PC-9 (cell line): ENCODE measurements at regions not wholly inside any gene's neighbourhood (a gene's known extent, or its start where the extent isn't known, plus 50 kb on each side); places are given as distances from the start of the nearest gene placed in this dataset.

Experiments
- BruUV-seq: library from RNA; stranded (reverse); fragments of 400-500 nt; replicated peaks from 2 replicates; lab custom pipeline; 2021; lab: Mats Ljungman, UMichigan
- CTCF ChIA-PET: fragments of 300-600 bp; sonication (Branson Sonifier 250); formaldehyde crosslinking; loops from one replicate; lab custom pipeline; 2022; ENCODE audit warnings: antibody characterized with exemption; lab: Charles Lee
- POLR2A ChIA-PET: fragments of 300-600 bp; sonication (Branson Sonifier 250); formaldehyde crosslinking; loops from one replicate; lab custom pipeline; 2022; ENCODE audit warnings: antibody characterized with exemption; ENCODE audit not compliant: unreplicated experiment; lab: Charles Lee
- DNase-seq, 2 experiments: peaks; one replicate each; pipeline versions ENCODE4 v3.0.0 to v3.0.0-alpha.2; 2015 to 2022; ENCODE audit warnings: mixed read lengths in 1 of 2
- H2AFZ ChIP-seq: fragments of 200-600 bp; sonication (generic); 2 replicates; pipeline ENCODE4 v1.8.1; 2017; ENCODE audit warnings: antibody characterized with exemption
- H3F3A ChIP-seq: fragments of 200-600 bp; sonication (generic); 2 replicates; pipeline ENCODE4 v1.8.1; 2017; ENCODE audit warnings: antibody characterized with exemption, mild to moderate bottlenecking, low read depth; ENCODE audit not compliant: insufficient read depth
- H3K27ac ChIP-seq: fragments of 200-600 bp; sonication (generic); 2 replicates; pipeline ENCODE4 v1.6.1; 2016; ENCODE audit warnings: mixed run types
- H3K27me3 ChIP-seq: fragments of 200-600 bp; sonication (generic); 2 replicates; pipeline ENCODE4 v1.6.1; 2016; ENCODE audit warnings: low read depth, mixed run types; ENCODE audit not compliant: insufficient read depth
- H3K36me3 ChIP-seq: fragments of 200-600 bp; sonication (generic); 2 replicates; pipeline ENCODE4 v1.6.1; 2016; ENCODE audit warnings: low read depth, mixed run types
- H3K4me1 ChIP-seq: fragments of 200-600 bp; sonication (generic); replicated peaks from 2 replicates; pipeline ENCODE4 v1.6.1; 2016; ENCODE audit warnings: mixed run types; ENCODE audit not compliant: insufficient read depth
- H3K4me2 ChIP-seq: fragments of 200-600 bp; sonication (generic); 2 replicates; pipeline ENCODE4 v1.6.1; 2017; ENCODE audit warnings: mixed run types
- H3K4me3 ChIP-seq: fragments of 200-600 bp; sonication (generic); 2 replicates; pipeline ENCODE4 v1.6.1; 2016; ENCODE audit warnings: mixed run types
- H3K79me2 ChIP-seq: fragments of 200-600 bp; sonication (generic); 2 replicates; pipeline ENCODE4 v1.6.1; 2017; ENCODE audit warnings: low read depth, mixed run types
- H3K9me2 ChIP-seq: fragments of 200-600 bp; sonication (generic); 2 replicates; pipeline ENCODE4 v1.8.1; 2017; ENCODE audit warnings: mild to moderate bottlenecking; ENCODE audit not compliant: insufficient read depth
- H3K9me3 ChIP-seq: fragments of 200-600 bp; sonication (generic); 2 replicates; pipeline ENCODE4 v1.8.1; 2016; ENCODE audit warnings: low read depth; ENCODE audit not compliant: insufficient read depth
- H4K20me1 ChIP-seq: fragments of 200-600 bp; sonication (generic); 2 replicates; pipeline ENCODE4 v1.8.1; 2017; ENCODE audit not compliant: insufficient read depth
- EZH2 ChIP-seq: fragments of 200-600 bp; sonication (generic); IDR thresholded peaks from 2 replicates; pipeline ENCODE4 v1.8.0; 2017; ENCODE audit warnings: antibody characterized with exemption, low read depth
- intact Hi-C: fragments of 100-400 bp; cut with micrococcal nuclease; formaldehyde crosslinking; loops from one replicate; pipeline ENCODE4 v1.10.0; 2022; ENCODE audit not compliant: unreplicated experiment
- TF ChIP-seq, protein P1 (sequence below): fragments of 200-600 bp; sonication (generic); conservative IDR thresholded peaks from 2 replicates; pipeline ENCODE4 v1.6.1; 2017; ENCODE audit warnings: mixed run types, antibody characterized with exemption, mild to moderate bottlenecking, moderate library complexity

DNA sequence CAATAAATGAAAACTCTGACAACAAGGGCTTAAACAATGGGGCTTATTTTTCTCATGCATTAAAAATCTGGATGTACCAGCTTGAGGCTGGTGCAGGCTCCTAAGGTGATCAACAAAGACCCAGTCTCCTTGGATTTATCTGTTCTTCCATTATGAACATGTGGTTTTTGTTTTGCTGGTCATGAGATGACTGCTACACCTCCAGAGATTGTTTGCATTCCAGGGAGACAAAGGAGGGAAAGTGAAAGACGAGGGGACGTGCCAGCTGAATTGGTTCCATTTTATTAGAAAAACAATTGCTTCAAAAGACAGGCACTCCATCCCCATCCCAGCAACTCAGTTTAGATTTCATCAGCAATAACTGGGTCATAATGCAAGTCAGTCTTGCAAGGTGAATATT lies 90.9 kb upstream of the KCNK1 start:
- peak in 1 of 2 experiments; percentile 25 for DNase-seq
- Histone ChIP-seq H3K9me2 (no peaks in the 10 kb centered on the region), H3K4me3 (no peak overlapping the region), H3K36me3 (no peaks in the 10 kb centered on the region), H3K27ac (no peak overlapping the region), H3K9me3 (no peaks in the 10 kb centered on the region), H2AFZ (no peak overlapping the region), H4K20me1 (no peaks in the 10 kb centered on the region), H3K27me3 (no peaks in the 10 kb centered on the region), H3K79me2 (no peaks in the 10 kb centered on the region), H3K4me2 (no peak overlapping the region), H3K4me1 (peaks cover 16% of the 10 kb centered on the region), H3F3A (peaks cover 13% of the 10 kb centered on the region)
- POLR2A ChIA-PET, result no interaction called here
- TF ChIP-seq EZH2, result no peak
- TF ChIP-seq, protein P1, sequence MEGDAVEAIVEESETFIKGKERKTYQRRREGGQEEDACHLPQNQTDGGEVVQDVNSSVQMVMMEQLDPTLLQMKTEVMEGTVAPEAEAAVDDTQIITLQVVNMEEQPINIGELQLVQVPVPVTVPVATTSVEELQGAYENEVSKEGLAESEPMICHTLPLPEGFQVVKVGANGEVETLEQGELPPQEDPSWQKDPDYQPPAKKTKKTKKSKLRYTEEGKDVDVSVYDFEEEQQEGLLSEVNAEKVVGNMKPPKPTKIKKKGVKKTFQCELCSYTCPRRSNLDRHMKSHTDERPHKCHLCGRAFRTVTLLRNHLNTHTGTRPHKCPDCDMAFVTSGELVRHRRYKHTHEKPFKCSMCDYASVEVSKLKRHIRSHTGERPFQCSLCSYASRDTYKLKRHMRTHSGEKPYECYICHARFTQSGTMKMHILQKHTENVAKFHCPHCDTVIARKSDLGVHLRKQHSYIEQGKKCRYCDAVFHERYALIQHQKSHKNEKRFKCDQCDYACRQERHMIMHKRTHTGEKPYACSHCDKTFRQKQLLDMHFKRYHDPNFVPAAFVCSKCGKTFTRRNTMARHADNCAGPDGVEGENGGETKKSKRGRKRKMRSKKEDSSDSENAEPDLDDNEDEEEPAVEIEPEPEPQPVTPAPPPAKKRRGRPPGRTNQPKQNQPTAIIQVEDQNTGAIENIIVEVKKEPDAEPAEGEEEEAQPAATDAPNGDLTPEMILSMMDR, result no peak
- intact Hi-C loops, result loop anchor here (5.0 kb wide), 1 partner anchor 269 kb away; no protein-coding TSS in a partner anchor
- CTCF ChIA-PET, result no interaction called here
- BruUV-seq, result no TSS peak

DNA sequence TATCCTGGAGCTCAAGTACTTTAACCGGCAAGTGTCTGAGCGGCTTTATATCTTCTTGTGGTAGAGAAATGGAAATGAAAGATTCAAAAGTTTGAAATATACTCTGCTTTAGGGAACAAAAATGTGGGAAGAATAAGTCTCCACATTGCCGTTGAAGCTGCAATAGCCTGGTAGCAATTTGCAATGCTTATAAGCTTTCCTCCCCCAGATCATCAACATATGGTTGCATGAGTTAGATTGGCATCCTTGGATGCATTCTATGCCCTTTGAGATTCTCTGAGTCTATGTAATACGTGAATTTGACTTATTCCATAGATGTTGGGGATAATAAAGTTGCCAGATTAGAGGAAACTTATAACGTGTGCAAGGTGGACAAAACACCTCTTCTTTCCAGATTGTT lies 86.1 kb upstream of the KCNK1 start:
- H3K27ac ChIP-seq, result no peak overlapping the region
- no peak overlapping the region for H2AFZ ChIP-seq
- H3K4me2 ChIP-seq, result no peak overlapping the region
- no peaks in the 10 kb centered on the region for H3K36me3 ChIP-seq
- H3K9me2 ChIP-seq, result no peaks in the 10 kb centered on the region
- no TSS peak for BruUV-seq
- H3K79me2 ChIP-seq, result no peaks in the 10 kb centered on the region
- CTCF ChIA-PET, result no interaction called here
- H3K4me3 ChIP-seq, result no peak overlapping the region
- DNase-seq, result no peak
- no peaks in the 10 kb centered on the region for H3F3A ChIP-seq
- intact Hi-C loops, result no loop called here
- no peaks in the 10 kb centered on the region for H3K27me3 ChIP-seq
- H4K20me1 ChIP-seq, result no peaks in the 10 kb centered on the region
- no peaks in the 10 kb centered on the region for H3K4me1 ChIP-seq
- TF ChIP-seq, protein P1, result no peak
- TF ChIP-seq EZH2, result no peak
- peaks cover 3% of the 10 kb centered on the region; the same call in 1 of the 2 replicates for H3K9me3 ChIP-seq
- POLR2A ChIA-PET, result no interaction called here

DNA sequence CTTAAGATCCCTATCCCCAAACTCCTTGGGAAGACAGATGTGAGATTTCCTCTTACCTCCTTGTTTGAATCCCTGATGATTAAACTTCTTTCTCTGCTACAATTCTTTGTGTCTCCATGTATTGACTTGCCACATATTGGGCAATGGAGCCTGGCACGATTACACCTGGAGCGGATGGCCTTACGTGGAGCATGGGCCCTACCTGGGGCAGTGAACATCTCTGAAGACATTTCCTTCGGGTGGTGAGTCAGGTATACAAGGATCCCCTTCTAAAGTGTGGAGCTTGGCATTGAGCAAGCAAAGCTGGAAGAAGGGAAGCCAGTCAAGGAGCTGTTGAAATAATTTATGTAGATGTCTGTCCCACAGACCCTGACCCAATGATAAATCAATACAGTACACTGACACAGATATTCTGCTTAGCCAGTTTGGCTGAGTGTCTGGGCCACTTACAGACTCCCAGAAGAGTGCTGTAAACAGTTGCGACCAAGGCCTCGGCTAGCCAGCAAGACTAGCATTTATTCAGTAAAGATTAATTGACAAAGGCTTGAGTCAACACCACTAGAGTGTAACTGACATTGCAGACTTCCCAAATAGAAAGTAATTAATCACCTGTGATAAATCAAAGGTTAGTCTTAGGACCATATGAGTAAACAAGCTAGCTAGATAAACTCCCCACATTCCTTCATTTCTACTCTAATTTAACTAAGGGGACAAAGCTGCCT lies 83.1 kb upstream of the KCNK1 start:
- no peaks in the 10 kb centered on the region for H3K4me1 ChIP-seq
- no peak overlapping the region for H3K4me3 ChIP-seq
- ChIA-PET CTCF (no interaction called here), POLR2A (no interaction called here)
- H2AFZ ChIP-seq, result no peak overlapping the region
- no peaks in the 10 kb centered on the region for H4K20me1 ChIP-seq
- H3K79me2 ChIP-seq, result no peaks in the 10 kb centered on the region
- H3F3A ChIP-seq, result no peaks in the 10 kb centered on the region
- no TSS peak for BruUV-seq
- no peaks in the 10 kb centered on the region for H3K9me2 ChIP-seq
- H3K9me3 ChIP-seq, result peaks cover 3% of the 10 kb centered on the region; the same call in 1 of the 2 replicates
- DNase-seq, result no peak
- no peak overlapping the region for H3K4me2 ChIP-seq
- TF ChIP-seq, protein P1, result no peak
- no peak for TF ChIP-seq EZH2
- no peaks in the 10 kb centered on the region for H3K27me3 ChIP-seq
- no peak overlapping the region for H3K27ac ChIP-seq
- intact Hi-C loops, result no loop called here
- no peaks in the 10 kb centered on the region for H3K36me3 ChIP-seq
